BLaER1 (cell line): ENCODE measurements at regions not wholly inside any gene's neighbourhood (a gene's known extent, or its start where the extent isn't known, plus 50 kb on each side); places are given as distances from the start of the nearest gene placed in this dataset.

ENCODE experiments used
- H3K27ac ChIP-seq: shearing (Covaris generic); formaldehyde crosslinking; 2 replicates; pipeline ENCODE4 v1.8.1; 2022
- H3K27me3 ChIP-seq: shearing (Covaris generic); formaldehyde crosslinking; 2 replicates; pipeline ENCODE4 v1.8.1; 2022
- H3K36me3 ChIP-seq: shearing (Covaris generic); formaldehyde crosslinking; 2 replicates; pipeline ENCODE4 v1.8.1; 2022
- H3K4me1 ChIP-seq: shearing (Covaris generic); formaldehyde crosslinking; 2 replicates; pipeline ENCODE4 v1.8.1; 2022
- H3K4me2 ChIP-seq: shearing (Covaris generic); formaldehyde crosslinking; 2 replicates; pipeline ENCODE4 v1.8.1; 2022
- H3K4me3 ChIP-seq: shearing (Covaris generic); formaldehyde crosslinking; 2 replicates; pipeline ENCODE4 v1.8.1; 2022
- H3K9ac ChIP-seq: shearing (Covaris generic); formaldehyde crosslinking; 2 replicates; pipeline ENCODE4 v1.8.1; 2022
- H3K9me3 ChIP-seq: shearing (Covaris generic); formaldehyde crosslinking; 2 replicates; pipeline ENCODE4 v1.8.1; 2022
- H4K20me1 ChIP-seq: shearing (Covaris generic); formaldehyde crosslinking; 2 replicates; pipeline ENCODE4 v1.8.1; 2022
- Cebpa-rat ChIP-seq: shearing (Covaris generic); IDR thresholded peaks from 2 replicates; pipeline ENCODE4 v1.8.1; 2022

GRCh38 chr6:40733770-40734396 lies 146.7 kb upstream of the LRFN2 start:
- peaks cover 55% of the 10 kb centered on the region for H3K4me1 ChIP-seq
- no peak overlapping the region for H3K9ac ChIP-seq
- TF ChIP-seq Cebpa-rat = no peak
- H3K36me3 ChIP-seq = no peaks in the 10 kb centered on the region
- peak overlapping the region; percentile 11; the same call in 1 of the 2 replicates for H3K4me2 ChIP-seq
- H3K9me3 ChIP-seq = no peaks in the 10 kb centered on the region
- H3K27me3 ChIP-seq = no peaks in the 10 kb centered on the region
- H3K27ac ChIP-seq = no peak overlapping the region
- H4K20me1 ChIP-seq = no peaks in the 10 kb centered on the region
- no peak overlapping the region for H3K4me3 ChIP-seq

- Histone ChIP-seq H3K27me3 (no peaks in the 10 kb centered on the region), H3K4me2 (no peak overlapping the region)
Measured at GRCh38 chr6:40733290-40733689, 146.1 kb upstream of the LRFN2 start.

GRCh38 chr6:40732878-40733277 lies 145.7 kb upstream of the LRFN2 start:
- Histone ChIP-seq H3K9ac (no peak overlapping the region), H3K4me2 (no peak overlapping the region), H3K9me3 (no peaks in the 10 kb centered on the region), H3K4me1 (peaks cover 45% of the 10 kb centered on the region), H3K36me3 (no peaks in the 10 kb centered on the region), H3K27ac (no peak overlapping the region), H3K27me3 (no peaks in the 10 kb centered on the region), H4K20me1 (no peaks in the 10 kb centered on the region), H3K4me3 (no peak overlapping the region)
- TF ChIP-seq Cebpa-rat = no peak

More at GRCh38 chr6:40733290-40733689, 146.1 kb upstream of the LRFN2 start:
- no peak for TF ChIP-seq Cebpa-rat
- Histone ChIP-seq H3K36me3 (no peaks in the 10 kb centered on the region), H3K4me1 (peaks cover 49% of the 10 kb centered on the region), H3K9ac (no peak overlapping the region), H4K20me1 (no peaks in the 10 kb centered on the region), H3K9me3 (no peaks in the 10 kb centered on the region), H3K4me3 (no peak overlapping the region), H3K27ac (no peak overlapping the region)

GRCh38 chr6:40728643-40729042 lies 141.5 kb upstream of the LRFN2 start:
- Histone ChIP-seq H3K36me3 (no peaks in the 10 kb centered on the region), H3K27me3 (no peaks in the 10 kb centered on the region), H3K9ac (no peak overlapping the region), H3K9me3 (no peaks in the 10 kb centered on the region), H3K4me3 (no peak overlapping the region), H3K4me2 (no peak overlapping the region), H3K4me1 (peaks cover 48% of the 10 kb centered on the region), H3K27ac (no peak overlapping the region), H4K20me1 (no peaks in the 10 kb centered on the region)
- TF ChIP-seq Cebpa-rat = no peak

- H4K20me1 ChIP-seq = no peaks in the 10 kb centered on the region
- H3K27me3 ChIP-seq = no peaks in the 10 kb centered on the region
- H3K4me2 ChIP-seq = peak overlapping the region; percentile 39; the same call in 1 of the 2 replicates
- no peak overlapping the region for H3K9ac ChIP-seq
- H3K36me3 ChIP-seq = no peaks in the 10 kb centered on the region
- TF ChIP-seq Cebpa-rat = no peak
- no peak overlapping the region for H3K4me3 ChIP-seq
- H3K4me1 ChIP-seq = peaks cover 60% of the 10 kb centered on the region
- no peak overlapping the region for H3K27ac ChIP-seq
- no peaks in the 10 kb centered on the region for H3K9me3 ChIP-seq
Measured at GRCh38 chr6:40727271-40727670, 140.1 kb upstream of the LRFN2 start.

GRCh38 chr6:40726853-40727252 lies 139.7 kb upstream of the LRFN2 start:
- Histone ChIP-seq H3K27ac (no peak overlapping the region), H3K4me2 (peak overlapping the region; percentile 39; the same call in 1 of the 2 replicates), H3K9me3 (no peaks in the 10 kb centered on the region), H3K27me3 (no peaks in the 10 kb centered on the region), H3K36me3 (no peaks in the 10 kb centered on the region), H3K4me1 (peaks cover 60% of the 10 kb centered on the region), H3K9ac (no peak overlapping the region), H4K20me1 (no peaks in the 10 kb centered on the region), H3K4me3 (no peak overlapping the region)
- no peak for TF ChIP-seq Cebpa-rat

- Histone ChIP-seq H3K27ac (no peak overlapping the region), H3K9ac (no peak overlapping the region), H4K20me1 (no peaks in the 10 kb centered on the region), H3K4me3 (no peak overlapping the region), H3K27me3 (no peaks in the 10 kb centered on the region), H3K9me3 (no peaks in the 10 kb centered on the region), H3K4me1 (peaks cover 60% of the 10 kb centered on the region), H3K4me2 (no peak overlapping the region), H3K36me3 (no peaks in the 10 kb centered on the region)
- no peak for TF ChIP-seq Cebpa-rat
Measured at GRCh38 chr6:40725390-40725789, 138.2 kb upstream of the LRFN2 start.

GRCh38 chr6:40724886-40725285 lies 137.7 kb upstream of the LRFN2 start:
- Histone ChIP-seq H3K4me2 (peak overlapping the region; percentile 93), H3K36me3 (no peaks in the 10 kb centered on the region), H3K4me1 (peaks cover 61% of the 10 kb centered on the region), H3K27ac (no peak overlapping the region), H3K9me3 (no peaks in the 10 kb centered on the region), H3K4me3 (no peak overlapping the region), H3K9ac (no peak overlapping the region), H4K20me1 (no peaks in the 10 kb centered on the region), H3K27me3 (no peaks in the 10 kb centered on the region)
- TF ChIP-seq Cebpa-rat = no peak

- Histone ChIP-seq H3K9me3 (no peaks in the 10 kb centered on the region), H4K20me1 (no peaks in the 10 kb centered on the region), H3K4me1 (peaks cover 70% of the 10 kb centered on the region), H3K4me3 (no peak overlapping the region), H3K9ac (0 out of 2 replicates have a peak overlapping the region, but pooled peaks have one; percentile 5), H3K27me3 (no peaks in the 10 kb centered on the region), H3K4me2 (peak overlapping the region; percentile 93), H3K36me3 (no peaks in the 10 kb centered on the region), H3K27ac (peak overlapping the region; percentile 76)
- no peak for TF ChIP-seq Cebpa-rat
Measured at GRCh38 chr6:40723967-40724366, 136.8 kb upstream of the LRFN2 start.

- no peak for TF ChIP-seq Cebpa-rat
- H3K9me3 ChIP-seq = no peaks in the 10 kb centered on the region
- no peaks in the 10 kb centered on the region for H3K36me3 ChIP-seq
- no peak overlapping the region for H3K4me3 ChIP-seq
- H3K27ac ChIP-seq = peak overlapping the region; percentile 76
- peak overlapping the region; percentile 55 for H3K9ac ChIP-seq
- H3K4me2 ChIP-seq = peak overlapping the region; percentile 93
- H3K27me3 ChIP-seq = no peaks in the 10 kb centered on the region
- H4K20me1 ChIP-seq = no peaks in the 10 kb centered on the region
- peaks cover 79% of the 10 kb centered on the region for H3K4me1 ChIP-seq
Measured at GRCh38 chr6:40722553-40723258, 135.5 kb upstream of the LRFN2 start.
